ENCODE measurements at regions not wholly inside any gene's neighbourhood (a gene's known extent, or its start where the extent isn't known, plus 50 kb on each side); places are given as distances from the start of the nearest gene placed in this dataset.

DNA sequence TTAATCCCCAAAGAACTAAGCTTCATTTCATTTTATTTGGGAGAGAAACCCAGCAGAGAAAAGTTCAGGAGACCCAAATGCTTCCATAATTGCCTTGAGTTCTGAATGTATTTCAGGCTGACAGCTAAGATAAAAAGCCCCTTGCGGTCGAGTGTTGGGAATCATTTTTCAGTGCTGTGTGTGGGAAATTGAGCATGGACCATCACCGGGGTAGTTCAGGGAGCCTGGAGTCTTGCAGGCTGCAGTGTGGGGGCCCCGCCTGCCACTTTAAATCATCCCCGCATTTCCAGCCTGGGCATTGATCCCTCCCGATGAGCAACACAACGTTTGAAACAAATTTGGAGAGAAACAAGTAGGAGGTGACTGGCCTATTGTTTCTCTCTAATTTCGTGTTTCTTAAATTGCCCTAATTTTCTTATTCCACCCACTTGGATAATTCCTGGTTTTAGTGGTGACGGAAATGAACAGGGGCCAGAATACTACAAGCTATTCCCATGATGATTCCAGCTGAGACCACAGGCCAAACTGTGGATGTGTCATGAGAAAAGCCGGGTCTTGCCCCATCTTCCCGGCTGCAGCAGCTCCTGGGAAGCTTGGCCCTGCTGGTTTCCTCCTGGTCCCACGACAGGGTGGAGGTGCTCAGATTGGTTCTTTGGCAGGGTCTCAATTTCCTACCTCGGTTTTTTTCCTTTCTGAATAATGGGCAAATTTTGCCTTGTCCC, 75.1 kb downstream of the FOXL1 start:
- H4K20me1 ChIP-seq (ENCODE audit: control insufficient read depth, extremely low read depth, insufficient read depth, low read length): no peaks in the 10 kb centered on the region
- H3K4me2 ChIP-seq (ENCODE audit: extremely low read depth, insufficient read depth, low read length): no peak overlapping the region
- no peak overlapping the region for H3K9ac ChIP-seq (ENCODE audit: insufficient read depth, low read length)
- H3K27ac ChIP-seq (ENCODE audit: insufficient read depth, low read length): no peak overlapping the region
- H3K4me3 ChIP-seq (replicated peaks in 1 of 4; ENCODE audit: control extremely low read depth in 1 of 4, insufficient read depth in 1 of 4, low read depth in 3 of 4, low read length in 4 of 4): no peak overlapping the region
- no peaks in the 10 kb centered on the region for H3K36me3 ChIP-seq (ENCODE audit: control insufficient read depth, insufficient read depth, low read length)
- peak in 1 of 2 donors; percentile 69 for DNase-seq (ENCODE audit: low read depth in 2 of 2)
- H3K79me2 ChIP-seq (ENCODE audit: control insufficient read depth, insufficient read depth, low read length): no peaks in the 10 kb centered on the region
- H3K9me3 ChIP-seq (ENCODE audit: control insufficient read depth, insufficient read depth, low read depth, low read length): no peaks in the 10 kb centered on the region
- no peak for TF ChIP-seq EZH2 (IDR thresholded peaks at IDR 0.05; ENCODE audit: low read length, missing control alignments)
- TF ChIP-seq, protein P1, sequence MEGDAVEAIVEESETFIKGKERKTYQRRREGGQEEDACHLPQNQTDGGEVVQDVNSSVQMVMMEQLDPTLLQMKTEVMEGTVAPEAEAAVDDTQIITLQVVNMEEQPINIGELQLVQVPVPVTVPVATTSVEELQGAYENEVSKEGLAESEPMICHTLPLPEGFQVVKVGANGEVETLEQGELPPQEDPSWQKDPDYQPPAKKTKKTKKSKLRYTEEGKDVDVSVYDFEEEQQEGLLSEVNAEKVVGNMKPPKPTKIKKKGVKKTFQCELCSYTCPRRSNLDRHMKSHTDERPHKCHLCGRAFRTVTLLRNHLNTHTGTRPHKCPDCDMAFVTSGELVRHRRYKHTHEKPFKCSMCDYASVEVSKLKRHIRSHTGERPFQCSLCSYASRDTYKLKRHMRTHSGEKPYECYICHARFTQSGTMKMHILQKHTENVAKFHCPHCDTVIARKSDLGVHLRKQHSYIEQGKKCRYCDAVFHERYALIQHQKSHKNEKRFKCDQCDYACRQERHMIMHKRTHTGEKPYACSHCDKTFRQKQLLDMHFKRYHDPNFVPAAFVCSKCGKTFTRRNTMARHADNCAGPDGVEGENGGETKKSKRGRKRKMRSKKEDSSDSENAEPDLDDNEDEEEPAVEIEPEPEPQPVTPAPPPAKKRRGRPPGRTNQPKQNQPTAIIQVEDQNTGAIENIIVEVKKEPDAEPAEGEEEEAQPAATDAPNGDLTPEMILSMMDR (conservative IDR thresholded peaks at IDR 0.05 in 1 of 2, IDR thresholded peaks at IDR 0.05 in 1 of 2; ENCODE audit: low read depth in 1 of 2, low read length in 2 of 2): no peak
- no peak overlapping the region for H2AFZ ChIP-seq (ENCODE audit: low read length)
- no peaks in the 10 kb centered on the region for H3K4me1 ChIP-seq (ENCODE audit: control insufficient read depth, extremely low read depth, insufficient read depth, low read length)
- no peaks in the 10 kb centered on the region for H3K27me3 ChIP-seq (ENCODE audit: control insufficient read depth, insufficient read depth, low read length)

DNA sequence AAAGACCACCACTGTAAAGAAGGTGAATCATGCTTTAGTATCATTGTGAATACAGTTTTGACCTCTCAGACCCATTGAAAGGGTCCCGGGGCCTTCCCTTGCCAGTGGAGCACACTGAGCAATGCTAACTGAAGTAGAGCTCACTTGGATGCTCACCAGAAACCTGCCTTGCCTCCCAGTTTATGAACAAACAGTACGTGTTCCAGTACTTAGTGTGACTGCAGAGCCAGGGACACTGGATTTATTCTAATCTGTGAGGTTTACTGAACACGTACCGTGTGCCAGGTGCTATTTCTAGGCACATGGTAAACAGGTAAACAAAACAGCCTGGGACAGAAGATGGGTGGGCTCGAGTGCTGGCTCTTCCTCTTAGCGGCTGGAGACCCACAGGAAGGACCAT, 79.6 kb downstream of the FOXL1 start:
- Histone ChIP-seq H3K79me2 (ENCODE audit: control insufficient read depth, insufficient read depth, low read length) (no peaks in the 10 kb centered on the region), H3K27ac (ENCODE audit: insufficient read depth, low read length) (no peak overlapping the region), H3K27me3 (ENCODE audit: control insufficient read depth, insufficient read depth, low read length) (no peaks in the 10 kb centered on the region), H3K9ac (ENCODE audit: insufficient read depth, low read length) (no peak overlapping the region), H2AFZ (ENCODE audit: low read length) (no peak overlapping the region), H3K9me3 (ENCODE audit: control insufficient read depth, insufficient read depth, low read depth, low read length) (no peaks in the 10 kb centered on the region), H3K36me3 (ENCODE audit: control insufficient read depth, insufficient read depth, low read length) (no peaks in the 10 kb centered on the region), H4K20me1 (ENCODE audit: control insufficient read depth, extremely low read depth, insufficient read depth, low read length) (no peaks in the 10 kb centered on the region), H3K4me3 (replicated peaks in 1 of 4; ENCODE audit: control extremely low read depth in 1 of 4, insufficient read depth in 1 of 4, low read depth in 3 of 4, low read length in 4 of 4) (no peak overlapping the region), H3K4me1 (ENCODE audit: control insufficient read depth, extremely low read depth, insufficient read depth, low read length) (peaks cover 4% of the 10 kb centered on the region), H3K4me2 (ENCODE audit: extremely low read depth, insufficient read depth, low read length) (no peak overlapping the region)
- TF ChIP-seq, protein P1 (conservative IDR thresholded peaks at IDR 0.05 in 1 of 2, IDR thresholded peaks at IDR 0.05 in 1 of 2; ENCODE audit: low read depth in 1 of 2, low read length in 2 of 2): no peak
- no peak for TF ChIP-seq EZH2 (IDR thresholded peaks at IDR 0.05; ENCODE audit: low read length, missing control alignments)
- no peak for DNase-seq (ENCODE audit: low read depth in 2 of 2)

DNA sequence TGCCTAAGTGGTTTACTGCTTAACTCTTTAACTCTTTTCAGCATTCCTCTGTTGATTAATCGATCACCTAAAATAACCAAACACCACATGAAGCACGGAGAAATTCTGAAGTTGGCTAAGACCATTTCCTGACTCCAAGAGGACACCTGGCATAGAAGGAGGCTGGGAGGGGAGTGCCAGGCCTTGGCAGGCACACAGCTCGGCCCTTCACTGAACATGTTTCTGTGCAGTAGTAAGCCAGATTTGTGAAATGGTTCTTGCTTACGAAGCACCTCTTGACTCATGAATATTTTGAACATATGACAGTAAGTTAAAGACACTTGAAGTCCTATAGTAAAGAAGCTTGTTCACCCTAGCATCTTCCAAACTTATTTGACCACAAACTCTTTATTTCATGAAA, 82.3 kb downstream of the FOXL1 start:
- Histone ChIP-seq H3K27ac (ENCODE audit: insufficient read depth, low read length) (no peak overlapping the region), H3K4me3 (replicated peaks in 1 of 4; ENCODE audit: control extremely low read depth in 1 of 4, insufficient read depth in 1 of 4, low read depth in 3 of 4, low read length in 4 of 4) (no peak overlapping the region), H3K4me2 (ENCODE audit: extremely low read depth, insufficient read depth, low read length) (no peak overlapping the region), H3K4me1 (ENCODE audit: control insufficient read depth, extremely low read depth, insufficient read depth, low read length) (peaks cover 23% of the 10 kb centered on the region), H3K79me2 (ENCODE audit: control insufficient read depth, insufficient read depth, low read length) (no peaks in the 10 kb centered on the region), H3K9ac (ENCODE audit: insufficient read depth, low read length) (no peak overlapping the region), H2AFZ (ENCODE audit: low read length) (no peak overlapping the region), H4K20me1 (ENCODE audit: control insufficient read depth, extremely low read depth, insufficient read depth, low read length) (no peaks in the 10 kb centered on the region), H3K27me3 (ENCODE audit: control insufficient read depth, insufficient read depth, low read length) (no peaks in the 10 kb centered on the region), H3K36me3 (ENCODE audit: control insufficient read depth, insufficient read depth, low read length) (no peaks in the 10 kb centered on the region), H3K9me3 (ENCODE audit: control insufficient read depth, insufficient read depth, low read depth, low read length) (no peaks in the 10 kb centered on the region)
- DNase-seq (ENCODE audit: low read depth in 2 of 2): no peak
- TF ChIP-seq EZH2 (IDR thresholded peaks at IDR 0.05; ENCODE audit: low read length, missing control alignments): no peak
- TF ChIP-seq, protein P1 (conservative IDR thresholded peaks at IDR 0.05 in 1 of 2, IDR thresholded peaks at IDR 0.05 in 1 of 2; ENCODE audit: low read depth in 1 of 2, low read length in 2 of 2): no peak
